Vagina (tissue), 2 donors: ENCODE measurements at regions not wholly inside any gene's neighbourhood (a gene's known extent, or its start where the extent isn't known, plus 50 kb on each side); places are given as distances from the start of the nearest gene placed in this dataset.

Source experiments
- DNase-seq, 2 donors: peaks; one replicate each; pipeline ENCODE4 v3.0.0-alpha.2; 2017; ENCODE audit errors: extremely low spot score in 2 of 2
- H3K27ac ChIP-seq: fragments of 200-600 bp; sonication (generic); one replicate; pipeline ENCODE4 v1.5.1; 2019
- H3K27me3 ChIP-seq: fragments of 200-600 bp; sonication (generic); one replicate; pipeline ENCODE4 v1.5.1; 2019
- H3K36me3 ChIP-seq, 2 donors: fragments of 200-600 bp; sonication (generic); one replicate each; pipeline ENCODE4 v1.5.1; 2017 to 2019
- H3K4me1 ChIP-seq: fragments of 200-600 bp; sonication (generic); one replicate; pipeline ENCODE4 v1.5.1; 2019
- H3K4me3 ChIP-seq, 2 donors: fragments of 200-600 bp; sonication (generic); 1 replicate in 1 of 2; 2 replicates in 1 of 2; pipeline ENCODE4 v1.5.1; 2016 to 2019
- H3K9me3 ChIP-seq: fragments of 200-600 bp; sonication (generic); one replicate; pipeline ENCODE4 v1.5.1; 2019
- POLR2A ChIP-seq, 2 donors: fragments of 450-650 bp; IDR thresholded peaks; one replicate each; pipeline ENCODE4 v1.6.1; 2017; ENCODE audit warnings: antibody characterized with exemption in 2 of 2, mild to moderate bottlenecking in 2 of 2, moderate library complexity in 2 of 2
- POLR2AphosphoS5 ChIP-seq, 2 donors: sonication (generic); formaldehyde crosslinking; IDR thresholded peaks; one replicate each; pipeline ENCODE4 v1.9.0; 2017; ENCODE audit warnings: antibody characterized with exemption in 2 of 2, mild to moderate bottlenecking in 2 of 2, low read depth in 1 of 2; ENCODE audit not compliant: insufficient read depth in 1 of 2
- intact Hi-C: fragments of 100-400 bp; cut with DNase I; formaldehyde crosslinking; loops from one replicate; pipeline ENCODE4 v1.15.1; 2023
- TF ChIP-seq, protein P1 (sequence below), 3 experiments: fragments of 450-650 bp in 2 of 3; fragments of 200-600 bp in 1 of 3; sonication (generic) in 1 of 3; IDR thresholded peaks; one replicate each; pipeline ENCODE4 v1.5.1; 2017 to 2019; ENCODE audit warnings: antibody characterized with exemption in 3 of 3, mild to moderate bottlenecking in 2 of 3, moderate library complexity in 2 of 3

DNA sequence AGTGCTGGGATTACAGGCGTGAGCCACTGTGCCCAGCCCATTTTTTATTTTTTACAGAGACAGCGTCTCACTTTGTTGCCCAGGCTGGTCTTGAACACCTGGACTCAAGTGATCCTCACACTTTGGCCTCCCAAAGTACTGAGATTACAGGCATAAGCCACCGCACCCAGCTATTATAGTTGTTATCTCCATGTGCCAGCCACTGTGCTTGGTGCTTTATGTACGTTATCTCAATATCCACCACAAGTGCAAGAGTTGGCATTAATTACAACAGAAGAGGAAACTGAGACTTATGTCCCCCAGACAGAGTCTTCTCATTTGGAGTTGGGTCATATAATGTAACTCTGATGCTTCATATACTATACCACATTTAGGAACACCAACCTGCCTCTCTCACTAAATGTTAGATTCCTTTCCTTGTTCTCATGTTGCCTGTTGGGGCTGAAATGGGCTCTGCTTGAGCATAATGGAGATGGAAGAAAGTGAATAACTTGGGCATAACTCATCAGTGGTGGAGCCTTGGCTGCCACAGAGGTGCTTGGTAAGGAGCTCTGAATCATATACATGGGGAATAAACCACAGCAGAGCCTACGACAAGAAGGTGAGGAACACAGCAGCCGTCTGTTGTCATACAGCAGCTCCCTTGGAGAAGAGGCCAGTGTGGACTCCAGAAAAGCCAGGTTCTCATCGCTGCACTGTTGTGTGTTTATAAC lies 84.3 kb downstream of the SPRY1 start:
- peaks cover 7% of the 10 kb centered on the region for H3K4me1 ChIP-seq
- TF ChIP-seq, protein P1, sequence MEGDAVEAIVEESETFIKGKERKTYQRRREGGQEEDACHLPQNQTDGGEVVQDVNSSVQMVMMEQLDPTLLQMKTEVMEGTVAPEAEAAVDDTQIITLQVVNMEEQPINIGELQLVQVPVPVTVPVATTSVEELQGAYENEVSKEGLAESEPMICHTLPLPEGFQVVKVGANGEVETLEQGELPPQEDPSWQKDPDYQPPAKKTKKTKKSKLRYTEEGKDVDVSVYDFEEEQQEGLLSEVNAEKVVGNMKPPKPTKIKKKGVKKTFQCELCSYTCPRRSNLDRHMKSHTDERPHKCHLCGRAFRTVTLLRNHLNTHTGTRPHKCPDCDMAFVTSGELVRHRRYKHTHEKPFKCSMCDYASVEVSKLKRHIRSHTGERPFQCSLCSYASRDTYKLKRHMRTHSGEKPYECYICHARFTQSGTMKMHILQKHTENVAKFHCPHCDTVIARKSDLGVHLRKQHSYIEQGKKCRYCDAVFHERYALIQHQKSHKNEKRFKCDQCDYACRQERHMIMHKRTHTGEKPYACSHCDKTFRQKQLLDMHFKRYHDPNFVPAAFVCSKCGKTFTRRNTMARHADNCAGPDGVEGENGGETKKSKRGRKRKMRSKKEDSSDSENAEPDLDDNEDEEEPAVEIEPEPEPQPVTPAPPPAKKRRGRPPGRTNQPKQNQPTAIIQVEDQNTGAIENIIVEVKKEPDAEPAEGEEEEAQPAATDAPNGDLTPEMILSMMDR (IDR thresholded peaks at IDR 0.05): no peak
- TF ChIP-seq POLR2AphosphoS5 (IDR thresholded peaks at IDR 0.05; ENCODE audit: insufficient read depth in 1 of 2, low read depth in 1 of 2) (no peak), POLR2A (IDR thresholded peaks at IDR 0.05) (no peak)
- H3K27me3 ChIP-seq: no peaks in the 10 kb centered on the region
- no peak overlapping the region for H3K27ac ChIP-seq
- H3K4me3 ChIP-seq: no peak overlapping the region
- no peaks in the 10 kb centered on the region for H3K9me3 ChIP-seq
- no peaks in the 10 kb centered on the region for H3K36me3 ChIP-seq
- DNase-seq: no peak
- intact Hi-C loops: no loop called here

DNA sequence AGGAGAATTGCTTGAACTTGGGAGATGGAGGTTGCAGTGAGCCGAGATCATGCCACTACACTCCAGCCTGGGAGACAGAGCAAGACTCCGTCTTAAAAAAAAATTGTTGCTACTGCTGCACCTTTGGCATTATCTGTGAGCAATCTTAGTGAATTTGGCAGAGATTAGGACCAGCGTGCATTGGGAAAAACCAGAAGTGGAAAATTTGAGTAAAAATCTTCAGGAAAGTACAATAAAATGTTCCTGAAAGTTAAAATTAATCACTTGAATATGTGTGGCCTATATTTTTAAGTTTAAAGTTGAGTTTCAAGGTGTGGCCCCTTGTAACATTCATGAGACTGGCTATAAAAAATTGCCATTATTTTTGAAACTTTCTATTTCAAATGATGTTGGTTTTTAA lies 85.1 kb downstream of the SPRY1 start:
- TF ChIP-seq POLR2AphosphoS5 (IDR thresholded peaks at IDR 0.05; ENCODE audit: insufficient read depth in 1 of 2, low read depth in 1 of 2) (no peak), POLR2A (IDR thresholded peaks at IDR 0.05) (no peak)
- TF ChIP-seq, protein P1 (IDR thresholded peaks at IDR 0.05): no peak
- no peaks in the 10 kb centered on the region for H3K27me3 ChIP-seq
- H3K27ac ChIP-seq: no peak overlapping the region
- no peaks in the 10 kb centered on the region for H3K9me3 ChIP-seq
- DNase-seq: no peak
- intact Hi-C loops: no loop called here
- no peak overlapping the region for H3K4me3 ChIP-seq
- peaks cover 7% of the 10 kb centered on the region for H3K4me1 ChIP-seq
- H3K36me3 ChIP-seq: no peaks in the 10 kb centered on the region

DNA sequence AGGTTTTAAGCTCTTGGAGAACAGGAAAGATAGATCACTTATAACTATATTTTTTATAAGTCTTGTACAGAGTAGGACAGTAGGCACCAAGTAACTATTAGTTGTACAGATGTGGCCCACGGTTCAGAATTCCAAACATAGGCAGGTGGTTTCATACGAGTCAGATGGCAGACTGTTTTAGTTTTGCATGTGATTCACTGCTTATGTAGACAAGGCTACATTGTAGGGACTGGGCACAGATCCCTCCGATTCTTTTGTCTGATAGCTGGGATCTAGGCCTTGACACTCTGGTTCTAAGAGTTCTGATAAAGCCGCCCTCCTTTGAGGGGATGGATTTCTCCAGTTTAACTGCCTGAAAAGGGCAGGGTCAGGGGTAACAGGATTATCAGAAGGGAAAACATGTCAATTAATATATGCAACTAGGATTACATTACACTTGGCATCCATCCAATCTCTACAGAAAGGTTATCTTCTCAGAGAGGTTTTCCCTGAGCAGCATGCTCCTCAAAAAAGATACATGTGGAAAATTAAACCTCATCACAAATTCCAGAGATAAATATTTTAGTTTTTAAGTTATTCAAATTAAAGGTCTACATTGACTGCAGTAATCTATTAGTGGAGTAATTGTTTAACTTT lies 87.8 kb downstream of the SPRY1 start:
- Histone ChIP-seq H3K27ac (no peak overlapping the region), H3K27me3 (no peaks in the 10 kb centered on the region), H3K4me3 (no peak overlapping the region), H3K36me3 (no peaks in the 10 kb centered on the region), H3K9me3 (no peaks in the 10 kb centered on the region), H3K4me1 (no peaks in the 10 kb centered on the region)
- no peak for DNase-seq
- no peak for TF ChIP-seq POLR2AphosphoS5 (IDR thresholded peaks at IDR 0.05; ENCODE audit: insufficient read depth in 1 of 2, low read depth in 1 of 2)
- no peak for TF ChIP-seq POLR2A (IDR thresholded peaks at IDR 0.05)
- TF ChIP-seq, protein P1 (IDR thresholded peaks at IDR 0.05): no peak
- intact Hi-C loops: no loop called here

DNA sequence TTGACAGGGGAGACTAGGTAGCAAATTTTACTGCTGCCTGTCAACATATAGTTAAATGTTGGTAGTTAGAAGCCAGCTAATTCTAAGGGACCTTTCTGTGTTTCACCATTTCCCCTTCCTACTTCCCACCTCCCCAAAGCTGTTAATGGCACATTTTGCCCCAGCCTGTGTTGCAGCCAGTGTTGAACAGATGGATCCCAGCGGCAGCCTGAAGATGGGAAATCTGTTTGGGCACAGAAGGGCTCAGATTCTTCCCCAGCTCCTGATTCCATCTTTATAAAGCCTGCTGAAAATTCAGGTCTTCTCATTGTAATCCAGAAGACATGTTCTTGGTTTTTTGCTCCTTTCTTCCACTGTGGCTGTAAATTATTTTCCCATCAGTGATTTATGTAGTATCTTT lies 89.0 kb downstream of the SPRY1 start:
- intact Hi-C loops: no loop called here
- Histone ChIP-seq H3K9me3 (no peaks in the 10 kb centered on the region), H3K36me3 (no peaks in the 10 kb centered on the region), H3K27me3 (no peaks in the 10 kb centered on the region), H3K4me1 (no peaks in the 10 kb centered on the region), H3K4me3 (no peak overlapping the region), H3K27ac (no peak overlapping the region)
- no peak for DNase-seq
- TF ChIP-seq, protein P1 (IDR thresholded peaks at IDR 0.05): no peak
- no peak for TF ChIP-seq POLR2AphosphoS5 (IDR thresholded peaks at IDR 0.05; ENCODE audit: insufficient read depth in 1 of 2, low read depth in 1 of 2)
- no peak for TF ChIP-seq POLR2A (IDR thresholded peaks at IDR 0.05)

DNA sequence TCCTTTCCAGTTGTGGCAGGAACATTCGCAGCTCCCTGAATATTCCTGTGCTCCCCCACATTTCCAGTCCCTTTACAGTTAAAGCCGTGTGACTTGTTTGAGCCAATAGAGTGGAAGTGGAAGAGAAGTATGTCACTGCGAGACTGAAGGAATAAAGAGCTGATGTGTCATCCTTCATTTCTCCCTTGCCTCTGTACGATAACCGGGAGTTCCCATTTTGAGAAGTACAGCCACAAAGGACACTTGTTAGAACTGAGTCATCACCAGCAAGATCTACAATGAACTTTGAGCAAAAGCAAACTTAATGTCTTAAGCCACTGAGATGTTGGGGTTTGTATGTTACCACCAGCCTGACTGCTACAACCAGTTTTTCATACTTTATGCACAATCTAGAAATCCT lies 92.3 kb downstream of the SPRY1 start:
- no peak overlapping the region for H3K27ac ChIP-seq
- H3K4me3 ChIP-seq: no peak overlapping the region
- DNase-seq: no peak
- H3K36me3 ChIP-seq: no peaks in the 10 kb centered on the region
- H3K9me3 ChIP-seq: no peaks in the 10 kb centered on the region
- no peaks in the 10 kb centered on the region for H3K4me1 ChIP-seq
- TF ChIP-seq, protein P1 (IDR thresholded peaks at IDR 0.05): no peak
- TF ChIP-seq POLR2A (IDR thresholded peaks at IDR 0.05) (no peak), POLR2AphosphoS5 (IDR thresholded peaks at IDR 0.05; ENCODE audit: insufficient read depth in 1 of 2, low read depth in 1 of 2) (no peak)
- H3K27me3 ChIP-seq: no peaks in the 10 kb centered on the region
- intact Hi-C loops: no loop called here
